ENCODE measurements at regions not wholly inside any gene's neighbourhood (a gene's known extent, or its start where the extent isn't known, plus 50 kb on each side); places are given as distances from the start of the nearest gene placed in this dataset.

DNA sequence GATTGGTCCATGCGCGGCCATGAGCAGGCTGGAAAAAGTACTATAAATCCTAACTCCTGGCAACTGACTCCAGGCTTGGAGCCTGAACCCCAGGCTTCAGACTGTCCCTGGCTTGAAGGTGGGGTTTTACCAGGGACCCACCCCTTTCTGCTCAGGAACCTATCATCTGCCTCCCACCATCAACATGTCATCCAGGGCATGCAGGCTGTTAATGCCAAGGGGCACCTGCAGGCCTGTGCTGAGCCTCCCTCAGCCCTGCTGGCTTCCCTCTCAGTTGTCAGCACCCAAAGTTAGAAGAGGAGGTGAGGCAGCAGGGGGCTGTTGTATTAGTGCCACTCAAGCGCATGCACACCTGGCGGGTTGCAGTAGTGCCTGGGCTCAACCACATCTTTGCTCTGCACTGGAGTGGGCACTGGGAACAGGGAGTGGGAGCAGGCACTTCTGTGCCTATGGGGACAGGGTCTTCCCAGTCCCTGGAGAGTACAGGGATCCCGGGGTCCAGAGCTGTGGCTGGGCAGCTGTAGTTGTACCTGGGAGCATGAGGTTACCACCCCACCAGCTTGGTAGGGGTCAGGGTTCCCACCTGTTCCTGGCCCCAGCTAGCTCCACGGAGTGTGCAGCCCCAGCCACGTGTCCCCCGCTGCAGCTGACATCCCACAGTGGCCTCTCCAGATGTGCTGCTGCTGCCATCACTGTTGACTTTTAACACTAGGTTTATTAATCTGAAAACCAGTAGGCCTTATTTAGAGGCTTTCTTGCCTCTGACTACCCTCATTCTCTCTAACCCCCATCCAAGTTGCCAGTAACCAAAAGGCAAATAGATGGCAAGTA, 306.2 kb upstream of the RIOK2 start:
- TF ChIP-seq, protein P1, sequence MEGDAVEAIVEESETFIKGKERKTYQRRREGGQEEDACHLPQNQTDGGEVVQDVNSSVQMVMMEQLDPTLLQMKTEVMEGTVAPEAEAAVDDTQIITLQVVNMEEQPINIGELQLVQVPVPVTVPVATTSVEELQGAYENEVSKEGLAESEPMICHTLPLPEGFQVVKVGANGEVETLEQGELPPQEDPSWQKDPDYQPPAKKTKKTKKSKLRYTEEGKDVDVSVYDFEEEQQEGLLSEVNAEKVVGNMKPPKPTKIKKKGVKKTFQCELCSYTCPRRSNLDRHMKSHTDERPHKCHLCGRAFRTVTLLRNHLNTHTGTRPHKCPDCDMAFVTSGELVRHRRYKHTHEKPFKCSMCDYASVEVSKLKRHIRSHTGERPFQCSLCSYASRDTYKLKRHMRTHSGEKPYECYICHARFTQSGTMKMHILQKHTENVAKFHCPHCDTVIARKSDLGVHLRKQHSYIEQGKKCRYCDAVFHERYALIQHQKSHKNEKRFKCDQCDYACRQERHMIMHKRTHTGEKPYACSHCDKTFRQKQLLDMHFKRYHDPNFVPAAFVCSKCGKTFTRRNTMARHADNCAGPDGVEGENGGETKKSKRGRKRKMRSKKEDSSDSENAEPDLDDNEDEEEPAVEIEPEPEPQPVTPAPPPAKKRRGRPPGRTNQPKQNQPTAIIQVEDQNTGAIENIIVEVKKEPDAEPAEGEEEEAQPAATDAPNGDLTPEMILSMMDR (IDR thresholded peaks at IDR 0.05): no peak
- TF ChIP-seq POLR2A (IDR thresholded peaks at IDR 0.05): no peak

All from uterus (tissue), 2 donors.